Ramos (cell line): ENCODE measurements at regions not wholly inside any gene's neighbourhood (a gene's known extent, or its start where the extent isn't known, plus 50 kb on each side); places are given as distances from the start of the nearest gene placed in this dataset.

Experiments
- in situ Hi-C: fragments of 300-500 bp; cut with MboI; formaldehyde crosslinking; loops from one replicate; pipeline ENCODE4 v1.14.3; 2022; ENCODE audit warnings: low sequenced_read_pairs; ENCODE audit not compliant: unreplicated experiment

- in situ Hi-C loops: no loop called here
Observed at GRCh38 chr1:193666485-193667083, 480.2 kb upstream of the B3GALT2 start.

- in situ Hi-C loops: no loop called here
Observed at GRCh38 chr1:193663965-193664364, 477.6 kb upstream of the B3GALT2 start.

- in situ Hi-C loops: no loop called here
Observed at GRCh38 chr1:193662030-193662429, 475.6 kb upstream of the B3GALT2 start.

- in situ Hi-C loops: no loop called here
Observed at GRCh38 chr1:193661385-193661784, 475.0 kb upstream of the B3GALT2 start.

GRCh38 chr1:193660428-193660827, 474.0 kb upstream of the B3GALT2 start:
- in situ Hi-C loops: no loop called here

GRCh38 chr1:193658691-193659090, 472.3 kb upstream of the B3GALT2 start:
- in situ Hi-C loops: no loop called here

GRCh38 chr1:193658081-193658480, 471.7 kb upstream of the B3GALT2 start:
- in situ Hi-C loops: no loop called here

- in situ Hi-C loops: no loop called here
Observed at GRCh38 chr1:193657552-193657951, 471.1 kb upstream of the B3GALT2 start.

- in situ Hi-C loops: no loop called here
Observed at GRCh38 chr1:193656841-193657240, 470.4 kb upstream of the B3GALT2 start.

GRCh38 chr1:193654951-193655735, 468.7 kb upstream of the B3GALT2 start:
- in situ Hi-C loops: no loop called here

GRCh38 chr1:193649587-193649986, 463.2 kb upstream of the B3GALT2 start:
- in situ Hi-C loops: no loop called here

GRCh38 chr1:193634876-193635275, 448.5 kb upstream of the B3GALT2 start:
- in situ Hi-C loops: no loop called here

GRCh38 chr1:193634470-193634869, 448.1 kb upstream of the B3GALT2 start:
- in situ Hi-C loops: no loop called here

GRCh38 chr1:193633991-193634390, 447.6 kb upstream of the B3GALT2 start:
- in situ Hi-C loops: no loop called here

GRCh38 chr1:193633093-193633492, 446.7 kb upstream of the B3GALT2 start:
- in situ Hi-C loops: no loop called here

- in situ Hi-C loops: no loop called here
Observed at GRCh38 chr1:193631306-193631705, 444.9 kb upstream of the B3GALT2 start.

- in situ Hi-C loops: no loop called here
Observed at GRCh38 chr1:193629875-193630274, 443.5 kb upstream of the B3GALT2 start.

- in situ Hi-C loops: no loop called here
Observed at GRCh38 chr1:193626695-193627094, 440.3 kb upstream of the B3GALT2 start.

- in situ Hi-C loops: no loop called here
Observed at GRCh38 chr1:193625255-193625654, 438.8 kb upstream of the B3GALT2 start.

GRCh38 chr1:193619911-193620310, 433.5 kb upstream of the B3GALT2 start:
- in situ Hi-C loops: no loop called here

GRCh38 chr1:193614817-193615216, 428.4 kb upstream of the B3GALT2 start:
- in situ Hi-C loops: no loop called here

- in situ Hi-C loops: no loop called here
Observed at GRCh38 chr1:193614275-193614674, 427.9 kb upstream of the B3GALT2 start.
